ENCODE measurements at regions not wholly inside any gene's neighbourhood (a gene's known extent, or its start where the extent isn't known, plus 50 kb on each side); places are given as distances from the start of the nearest gene placed in this dataset.

DNA sequence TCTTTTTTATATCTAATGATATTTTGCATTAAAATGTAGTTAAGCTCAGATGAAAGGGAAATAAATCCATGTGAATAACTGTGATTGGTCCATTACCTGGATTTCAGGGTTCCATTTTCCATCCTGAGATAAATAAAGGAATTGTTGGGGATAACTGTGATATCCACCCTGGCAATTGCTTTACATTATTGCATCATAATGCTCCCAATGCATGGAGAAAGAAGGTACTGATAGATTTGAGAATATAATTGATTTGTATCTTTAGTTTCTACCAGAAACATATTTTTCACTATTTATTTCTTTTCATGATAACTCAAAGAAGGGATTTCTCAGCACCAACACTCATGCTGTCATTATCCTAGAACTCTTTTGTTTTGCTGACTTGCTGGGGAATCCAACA lies 102.0 kb upstream of the KCNQ5 start:
- intact Hi-C loops (cut with DNase I) = no loop called here
- H3K9me3 ChIP-seq = no peaks in the 10 kb centered on the region
- H3K27me3 ChIP-seq = no peaks in the 10 kb centered on the region
- no peak for DNase-seq
- no peaks in the 10 kb centered on the region for H3K36me3 ChIP-seq
- H3K4me1 ChIP-seq = no peaks in the 10 kb centered on the region
- TF ChIP-seq, protein P1, sequence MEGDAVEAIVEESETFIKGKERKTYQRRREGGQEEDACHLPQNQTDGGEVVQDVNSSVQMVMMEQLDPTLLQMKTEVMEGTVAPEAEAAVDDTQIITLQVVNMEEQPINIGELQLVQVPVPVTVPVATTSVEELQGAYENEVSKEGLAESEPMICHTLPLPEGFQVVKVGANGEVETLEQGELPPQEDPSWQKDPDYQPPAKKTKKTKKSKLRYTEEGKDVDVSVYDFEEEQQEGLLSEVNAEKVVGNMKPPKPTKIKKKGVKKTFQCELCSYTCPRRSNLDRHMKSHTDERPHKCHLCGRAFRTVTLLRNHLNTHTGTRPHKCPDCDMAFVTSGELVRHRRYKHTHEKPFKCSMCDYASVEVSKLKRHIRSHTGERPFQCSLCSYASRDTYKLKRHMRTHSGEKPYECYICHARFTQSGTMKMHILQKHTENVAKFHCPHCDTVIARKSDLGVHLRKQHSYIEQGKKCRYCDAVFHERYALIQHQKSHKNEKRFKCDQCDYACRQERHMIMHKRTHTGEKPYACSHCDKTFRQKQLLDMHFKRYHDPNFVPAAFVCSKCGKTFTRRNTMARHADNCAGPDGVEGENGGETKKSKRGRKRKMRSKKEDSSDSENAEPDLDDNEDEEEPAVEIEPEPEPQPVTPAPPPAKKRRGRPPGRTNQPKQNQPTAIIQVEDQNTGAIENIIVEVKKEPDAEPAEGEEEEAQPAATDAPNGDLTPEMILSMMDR (IDR thresholded peaks at IDR 0.05) = no peak
- no peak for TF ChIP-seq POLR2A (IDR thresholded peaks at IDR 0.05)
- H3K27ac ChIP-seq = no peak overlapping the region
- no peak overlapping the region for H3K4me3 ChIP-seq (replicated peaks in 1 of 3)

DNA sequence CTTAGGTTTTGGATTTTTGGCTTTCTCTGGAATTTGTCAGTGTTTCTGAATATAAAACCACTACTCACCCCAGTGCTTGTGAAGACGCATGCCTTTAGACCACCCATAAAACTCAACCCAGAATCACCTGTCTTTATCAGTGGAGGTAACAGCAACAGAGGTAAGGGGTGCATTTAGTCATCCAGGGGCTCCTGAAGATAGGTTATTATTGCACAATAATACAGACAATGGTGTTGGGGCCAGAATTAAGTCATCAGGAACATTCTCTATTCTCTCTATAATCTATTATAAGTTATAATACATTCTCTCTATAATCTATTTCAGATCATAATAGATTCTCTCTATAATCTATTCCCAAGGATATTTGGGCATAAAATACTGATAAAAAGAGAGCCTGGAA lies 100.2 kb upstream of the KCNQ5 start:
- DNase-seq = no peak
- Histone ChIP-seq H3K27me3 (no peaks in the 10 kb centered on the region), H3K36me3 (no peaks in the 10 kb centered on the region), H3K4me3 (replicated peaks in 1 of 3) (no peak overlapping the region), H3K4me1 (no peaks in the 10 kb centered on the region), H3K9me3 (no peaks in the 10 kb centered on the region), H3K27ac (no peak overlapping the region)
- intact Hi-C loops (cut with DNase I) = no loop called here
- TF ChIP-seq, protein P1 (IDR thresholded peaks at IDR 0.05) = no peak
- TF ChIP-seq POLR2A (IDR thresholded peaks at IDR 0.05) = no peak
- WGBS, 2 donors = 78 to 83% methylated on average over 1 of the region's 1 CpG

DNA sequence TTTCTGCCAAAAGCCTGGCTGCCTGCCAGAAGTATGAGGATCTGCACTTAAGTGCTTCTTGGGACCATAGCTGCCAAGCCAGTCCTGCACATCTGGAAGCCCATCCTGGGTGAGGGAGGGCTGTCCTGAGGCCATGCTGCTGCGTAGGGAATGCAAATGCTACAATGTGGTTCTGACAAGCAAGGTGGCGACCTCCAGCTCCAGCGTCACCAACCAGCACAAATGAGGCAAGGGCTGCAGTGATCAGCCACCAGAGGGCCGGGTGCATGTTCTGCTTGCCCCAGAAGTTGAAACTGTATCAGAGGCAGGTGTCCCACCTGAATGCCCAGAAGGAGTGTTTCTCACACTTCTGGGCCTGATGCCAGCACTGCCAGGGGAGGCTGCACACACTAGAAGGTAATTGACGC lies 99.1 kb upstream of the KCNQ5 start:
- intact Hi-C loops (cut with DNase I) = no loop called here
- H3K27me3 ChIP-seq = no peaks in the 10 kb centered on the region
- H3K36me3 ChIP-seq = no peaks in the 10 kb centered on the region
- no peak overlapping the region for H3K4me3 ChIP-seq (replicated peaks in 1 of 3)
- WGBS, 2 donors = 38 to 44% methylated on average over 5 of the region's 5 CpGs
- DNase-seq = peak; percentile 80 to 86
- H3K4me1 ChIP-seq = no peaks in the 10 kb centered on the region
- TF ChIP-seq POLR2A (IDR thresholded peaks at IDR 0.05) = no peak
- TF ChIP-seq, protein P1 (IDR thresholded peaks at IDR 0.05) = peak in 3 of 6 experiments; percentile 32 to 43 (median 38)
- no peak overlapping the region for H3K27ac ChIP-seq
- H3K9me3 ChIP-seq = no peaks in the 10 kb centered on the region

GRCh38 chr6:72524011-72524645 lies 97.7 kb upstream of the KCNQ5 start:
- Histone ChIP-seq H3K27me3 (no peaks in the 10 kb centered on the region), H3K27ac (no peak overlapping the region), H3K36me3 (no peaks in the 10 kb centered on the region), H3K4me1 (no peaks in the 10 kb centered on the region), H3K9me3 (no peaks in the 10 kb centered on the region), H3K4me3 (replicated peaks in 1 of 3) (no peak overlapping the region)
- intact Hi-C loops (cut with DNase I) = no loop called here
- DNase-seq = no peak
- TF ChIP-seq, protein P1 (IDR thresholded peaks at IDR 0.05) = no peak
- no peak for TF ChIP-seq POLR2A (IDR thresholded peaks at IDR 0.05)
- WGBS, 2 donors = 82 to 86% methylated on average over 6 of the region's 6 CpGs

DNA sequence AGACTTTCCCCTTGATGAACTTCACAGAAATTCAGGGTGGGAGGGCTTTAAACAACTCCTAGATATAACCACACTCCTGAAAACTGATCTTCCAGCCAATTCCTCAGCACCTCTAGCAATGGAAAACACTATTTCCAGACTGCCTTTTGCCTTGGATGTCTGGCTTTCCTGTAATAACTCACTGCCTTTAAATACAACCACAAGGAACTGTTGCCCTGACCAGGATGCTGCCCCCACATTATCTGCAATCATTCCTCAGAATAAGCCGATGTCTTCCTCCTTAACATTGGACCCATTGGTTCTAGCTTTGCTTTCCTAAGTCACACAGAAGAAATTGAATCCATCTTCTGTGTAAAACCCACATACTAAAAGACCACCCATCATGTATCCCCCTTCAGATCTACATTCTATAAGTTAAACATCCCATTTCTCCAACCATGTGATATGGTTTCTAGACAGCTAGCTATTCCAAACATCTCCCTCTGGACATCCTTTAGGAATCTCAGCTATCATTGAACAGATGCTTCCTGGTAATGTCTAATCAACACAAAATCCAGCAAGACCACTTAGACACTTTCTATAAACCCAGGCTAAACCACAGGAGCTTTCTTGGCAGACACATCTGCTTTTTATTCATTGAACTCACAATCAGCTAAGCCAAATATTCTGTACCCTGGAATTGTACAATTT lies 95.9 kb upstream of the KCNQ5 start:
- Histone ChIP-seq H3K4me3 (replicated peaks in 1 of 3) (no peak overlapping the region), H3K27ac (no peak overlapping the region), H3K36me3 (no peaks in the 10 kb centered on the region), H3K4me1 (no peaks in the 10 kb centered on the region), H3K27me3 (no peaks in the 10 kb centered on the region), H3K9me3 (no peaks in the 10 kb centered on the region)
- intact Hi-C loops (cut with DNase I) = no loop called here
- 79 to 86% methylated on average over 1 of the region's 1 CpG for WGBS, 2 donors
- TF ChIP-seq, protein P1 (IDR thresholded peaks at IDR 0.05) = no peak
- no peak for TF ChIP-seq POLR2A (IDR thresholded peaks at IDR 0.05)
- no peak for DNase-seq

Data from thyroid gland (tissue), 4 donors.